ENCODE measurements at regions not wholly inside any gene's neighbourhood (a gene's known extent, or its start where the extent isn't known, plus 50 kb on each side); places are given as distances from the start of the nearest gene placed in this dataset.

GRCh38 chr12:45121224-45121623 is 70.3 kb upstream of the DBX2 start:
- TF ChIP-seq POLR2A (IDR thresholded peaks at IDR 0.05) (no peak), CTCF (IDR thresholded peaks at IDR 0.05) (no peak)

Measured in uterus (tissue), 2 donors.